ENCODE measurements at regions not wholly inside any gene's neighbourhood (a gene's known extent, or its start where the extent isn't known, plus 50 kb on each side); places are given as distances from the start of the nearest gene placed in this dataset.

GRCh38 chrX:42248226-42248625, 324.9 kb upstream of the CASK start:
- intact Hi-C loops (cut with micrococcal nuclease; ENCODE audit: unreplicated experiment) (no loop called here), in situ Hi-C loops (cut with HindIII; ENCODE audit: low pct_unique_long_range_greater_than_20kb, low sequenced_read_pairs) (no loop called here)
- POLR2A ChIA-PET, result no interaction called here
- no peak overlapping the region for H3K4me3 ChIP-seq (ENCODE audit: low read depth in 2 of 2, low read length in 2 of 2)
- no peak for DNase-seq (ENCODE audit: low read depth, low spot score)
- BruUV-seq (replicated peaks), result no TSS peak
- no peaks in the 10 kb centered on the region for H3K9me3 ChIP-seq (ENCODE audit: control insufficient read depth, insufficient read depth, low read depth, low read length)
- CTCF ChIA-PET, result no interaction called here
- TF ChIP-seq CTCF (IDR thresholded peaks at IDR 0.05) (no peak), SIN3A (IDR thresholded peaks at IDR 0.05; ENCODE audit: borderline replicate concordance, insufficient read depth, low read depth, low read length) (no peak), POLR2AphosphoS5 (IDR thresholded peaks at IDR 0.05; ENCODE audit: low read depth, low read length) (no peak), TCF7L2 (IDR thresholded peaks at IDR 0.05; ENCODE audit: low read depth, low read length) (no peak)
- TF ChIP-seq, protein P1, sequence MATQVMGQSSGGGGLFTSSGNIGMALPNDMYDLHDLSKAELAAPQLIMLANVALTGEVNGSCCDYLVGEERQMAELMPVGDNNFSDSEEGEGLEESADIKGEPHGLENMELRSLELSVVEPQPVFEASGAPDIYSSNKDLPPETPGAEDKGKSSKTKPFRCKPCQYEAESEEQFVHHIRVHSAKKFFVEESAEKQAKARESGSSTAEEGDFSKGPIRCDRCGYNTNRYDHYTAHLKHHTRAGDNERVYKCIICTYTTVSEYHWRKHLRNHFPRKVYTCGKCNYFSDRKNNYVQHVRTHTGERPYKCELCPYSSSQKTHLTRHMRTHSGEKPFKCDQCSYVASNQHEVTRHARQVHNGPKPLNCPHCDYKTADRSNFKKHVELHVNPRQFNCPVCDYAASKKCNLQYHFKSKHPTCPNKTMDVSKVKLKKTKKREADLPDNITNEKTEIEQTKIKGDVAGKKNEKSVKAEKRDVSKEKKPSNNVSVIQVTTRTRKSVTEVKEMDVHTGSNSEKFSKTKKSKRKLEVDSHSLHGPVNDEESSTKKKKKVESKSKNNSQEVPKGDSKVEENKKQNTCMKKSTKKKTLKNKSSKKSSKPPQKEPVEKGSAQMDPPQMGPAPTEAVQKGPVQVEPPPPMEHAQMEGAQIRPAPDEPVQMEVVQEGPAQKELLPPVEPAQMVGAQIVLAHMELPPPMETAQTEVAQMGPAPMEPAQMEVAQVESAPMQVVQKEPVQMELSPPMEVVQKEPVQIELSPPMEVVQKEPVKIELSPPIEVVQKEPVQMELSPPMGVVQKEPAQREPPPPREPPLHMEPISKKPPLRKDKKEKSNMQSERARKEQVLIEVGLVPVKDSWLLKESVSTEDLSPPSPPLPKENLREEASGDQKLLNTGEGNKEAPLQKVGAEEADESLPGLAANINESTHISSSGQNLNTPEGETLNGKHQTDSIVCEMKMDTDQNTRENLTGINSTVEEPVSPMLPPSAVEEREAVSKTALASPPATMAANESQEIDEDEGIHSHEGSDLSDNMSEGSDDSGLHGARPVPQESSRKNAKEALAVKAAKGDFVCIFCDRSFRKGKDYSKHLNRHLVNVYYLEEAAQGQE (IDR thresholded peaks at IDR 0.05; ENCODE audit: insufficient read depth in 1 of 2, low read depth in 2 of 2, low read length in 1 of 2), result no peak
- H3K27ac ChIP-seq (ENCODE audit: low read length), result no peak overlapping the region
- no peak for ATAC-seq
- no peaks in the 10 kb centered on the region for H3K36me3 ChIP-seq (ENCODE audit: control insufficient read depth, insufficient read depth, low read length)
- no peaks in the 10 kb centered on the region for H3K4me1 ChIP-seq (ENCODE audit: control insufficient read depth, insufficient read depth, low read length)
- H3K27me3 ChIP-seq (ENCODE audit: control insufficient read depth, insufficient read depth, low read length), result no peaks in the 10 kb centered on the region

GRCh38 chrX:42247241-42247640, 323.9 kb upstream of the CASK start:
- H3K36me3 ChIP-seq (ENCODE audit: control insufficient read depth, insufficient read depth, low read length), result no peaks in the 10 kb centered on the region
- POLR2A ChIA-PET, result no interaction called here
- no peak overlapping the region for H3K4me3 ChIP-seq (ENCODE audit: low read depth in 2 of 2, low read length in 2 of 2)
- intact Hi-C loops (cut with micrococcal nuclease; ENCODE audit: unreplicated experiment) (no loop called here), in situ Hi-C loops (cut with HindIII; ENCODE audit: low pct_unique_long_range_greater_than_20kb, low sequenced_read_pairs) (no loop called here)
- no peak for ATAC-seq
- CTCF ChIA-PET, result no interaction called here
- H3K27ac ChIP-seq (ENCODE audit: low read length), result no peak overlapping the region
- no peaks in the 10 kb centered on the region for H3K9me3 ChIP-seq (ENCODE audit: control insufficient read depth, insufficient read depth, low read depth, low read length)
- no peaks in the 10 kb centered on the region for H3K27me3 ChIP-seq (ENCODE audit: control insufficient read depth, insufficient read depth, low read length)
- no TSS peak for BruUV-seq (replicated peaks)
- no peaks in the 10 kb centered on the region for H3K4me1 ChIP-seq (ENCODE audit: control insufficient read depth, insufficient read depth, low read length)
- TF ChIP-seq POLR2AphosphoS5 (IDR thresholded peaks at IDR 0.05; ENCODE audit: low read depth, low read length) (no peak), SIN3A (IDR thresholded peaks at IDR 0.05; ENCODE audit: borderline replicate concordance, insufficient read depth, low read depth, low read length) (no peak), TCF7L2 (IDR thresholded peaks at IDR 0.05; ENCODE audit: low read depth, low read length) (no peak), CTCF (IDR thresholded peaks at IDR 0.05) (no peak)
- TF ChIP-seq, protein P1 (IDR thresholded peaks at IDR 0.05; ENCODE audit: insufficient read depth in 1 of 2, low read depth in 2 of 2, low read length in 1 of 2), result no peak
- no peak for DNase-seq (ENCODE audit: low read depth, low spot score)

All from Panc1 (cell line).